ENCODE measurements at regions not wholly inside any gene's neighbourhood (a gene's known extent, or its start where the extent isn't known, plus 50 kb on each side); places are given as distances from the start of the nearest gene placed in this dataset.

- TF ChIP-seq, protein P1, sequence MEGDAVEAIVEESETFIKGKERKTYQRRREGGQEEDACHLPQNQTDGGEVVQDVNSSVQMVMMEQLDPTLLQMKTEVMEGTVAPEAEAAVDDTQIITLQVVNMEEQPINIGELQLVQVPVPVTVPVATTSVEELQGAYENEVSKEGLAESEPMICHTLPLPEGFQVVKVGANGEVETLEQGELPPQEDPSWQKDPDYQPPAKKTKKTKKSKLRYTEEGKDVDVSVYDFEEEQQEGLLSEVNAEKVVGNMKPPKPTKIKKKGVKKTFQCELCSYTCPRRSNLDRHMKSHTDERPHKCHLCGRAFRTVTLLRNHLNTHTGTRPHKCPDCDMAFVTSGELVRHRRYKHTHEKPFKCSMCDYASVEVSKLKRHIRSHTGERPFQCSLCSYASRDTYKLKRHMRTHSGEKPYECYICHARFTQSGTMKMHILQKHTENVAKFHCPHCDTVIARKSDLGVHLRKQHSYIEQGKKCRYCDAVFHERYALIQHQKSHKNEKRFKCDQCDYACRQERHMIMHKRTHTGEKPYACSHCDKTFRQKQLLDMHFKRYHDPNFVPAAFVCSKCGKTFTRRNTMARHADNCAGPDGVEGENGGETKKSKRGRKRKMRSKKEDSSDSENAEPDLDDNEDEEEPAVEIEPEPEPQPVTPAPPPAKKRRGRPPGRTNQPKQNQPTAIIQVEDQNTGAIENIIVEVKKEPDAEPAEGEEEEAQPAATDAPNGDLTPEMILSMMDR (conservative IDR thresholded peaks at IDR 0.05), result no peak
- TF ChIP-seq EZH2 (IDR thresholded peaks at IDR 0.05; ENCODE audit: low read depth), result no peak
These were observed 97.0 kb upstream of the CERS6 start for GRCh38 chr2:168359082-168359481.
